HCT116 (cell line): ENCODE measurements at regions not wholly inside any gene's neighbourhood (a gene's known extent, or its start where the extent isn't known, plus 50 kb on each side); places are given as distances from the start of the nearest gene placed in this dataset.

Experiments used
- ATAC-seq: fragments of 200-7000 bp; cut with Tn5 transposase; 2 replicates; pipeline ENCODE4 v1.9.1; 2020; ENCODE audit warnings: mild to moderate bottlenecking, moderate library complexity
- BruUV-seq: library from RNA; stranded (reverse); fragments of 400-500 nt; replicated peaks from 2 replicates; lab custom pipeline; 2021; lab: Mats Ljungman, UMichigan
- CTCF ChIA-PET: fragments of 300-600 bp; sonication (Branson Sonifier 250); formaldehyde crosslinking; loops from one replicate; lab custom pipeline; 2021; ENCODE audit warnings: antibody characterized with exemption; lab: Charles Lee
- POLR2A ChIA-PET: fragments of 300-600, 350-600 bp; sonication (Branson Sonifier 250); formaldehyde crosslinking; loops from one replicate; lab custom pipeline; 2021; ENCODE audit warnings: antibody characterized with exemption; lab: Charles Lee
- RAD21 ChIA-PET, 2 experiments: fragments of 300-600 bp; sonication (Branson Sonifier 250); formaldehyde crosslinking; loops; one replicate each; lab custom pipeline; 2023; ENCODE audit warnings: low total read pairs in 2 of 2; ENCODE audit not compliant: uncharacterized antibody in 2 of 2, unreplicated experiment in 2 of 2, low non-redundant PET in 1 of 2; lab: Charles Lee
- DNase-seq: peaks from one replicate; pipeline ENCODE4 v3.0.0-alpha.2; 2010; ENCODE audit warnings: low read depth, low spot score
- H2AFZ ChIP-seq: fragments of 200-600 bp; shearing (Covaris generic), sonication (generic); 2 replicates; pipeline ENCODE4 v1.6.1; 2017; ENCODE audit warnings: low read depth, mixed run types, mixed read lengths, antibody characterized with exemption, low read length; ENCODE audit not compliant: poor library complexity, severe bottlenecking
- H3K27ac ChIP-seq: 2 replicates; pipeline ENCODE4 v1.5.1; 2012; ENCODE audit warnings: low read depth, low read length
- H3K27me3 ChIP-seq: fragments of 200-600 bp; sonication (generic); 2 replicates; pipeline ENCODE4 v1.6.1; 2016; ENCODE audit warnings: mixed run types, low read length, mixed read lengths; ENCODE audit not compliant: insufficient read depth
- H3K36me3 ChIP-seq, 2 experiments: fragments of 200-500 bp in 1 of 2; fragments of 200-600 bp in 1 of 2; sonication (Bioruptor generic) in 1 of 2; sonication (generic) in 1 of 2; 2 replicates each; pipeline versions ENCODE4 v1.5.1 to v1.6.1; 2014 to 2016; ENCODE audit warnings: low read length in 2 of 2, inconsistent platforms in 1 of 2, mixed read lengths in 1 of 2, mixed run types in 1 of 2; ENCODE audit not compliant: insufficient read depth in 2 of 2, control insufficient read depth in 1 of 2
- H3K4me1 ChIP-seq, 2 experiments: fragments of 200-600 bp in 1 of 2; sonication (generic) in 1 of 2; 2 replicates each; pipeline versions ENCODE4 v1.5.1 to v1.6.1; 2012 to 2017; ENCODE audit warnings: low read length in 2 of 2, inconsistent platforms in 1 of 2, mild to moderate bottlenecking in 1 of 2, mixed read lengths in 1 of 2, mixed run types in 1 of 2, moderate library complexity in 1 of 2; ENCODE audit not compliant: insufficient read depth in 2 of 2, control insufficient read depth in 1 of 2
- H3K4me2 ChIP-seq: fragments of 200-600 bp; sonication (generic); 2 replicates; pipeline ENCODE4 v1.6.1; 2017; ENCODE audit warnings: mixed run types, low read length, mixed read lengths
- H3K4me3 ChIP-seq, 2 experiments: fragments of 200-600 bp in 1 of 2; sonication (generic) in 1 of 2; replicated peaks in 1 of 2; 2 replicates each; pipeline ENCODE4 v1.5.1; 2011 to 2016; ENCODE audit warnings: low read length in 2 of 2, control low read depth in 1 of 2, low read depth in 1 of 2, mild to moderate bottlenecking in 1 of 2, mixed read lengths in 1 of 2, mixed run types in 1 of 2
- H3K79me2 ChIP-seq: fragments of 200-600 bp; sonication (generic); 2 replicates; pipeline ENCODE4 v1.6.1; 2017; ENCODE audit warnings: mild to moderate bottlenecking, mixed run types, low read length, moderate library complexity, mixed read lengths; ENCODE audit not compliant: insufficient read depth
- H3K9ac ChIP-seq: fragments of 200-600 bp; sonication (generic); 2 replicates; pipeline ENCODE4 v1.6.1; 2016; ENCODE audit warnings: low read length, mixed read lengths
- H3K9me2 ChIP-seq: fragments of 200-600 bp; sonication (generic), shearing (Covaris generic); 2 replicates; pipeline ENCODE4 v1.6.1; 2017; ENCODE audit warnings: mixed run types, mild to moderate bottlenecking, moderate library complexity; ENCODE audit not compliant: insufficient read depth
- H3K9me3 ChIP-seq, 2 experiments: fragments of 200-500 bp in 1 of 2; fragments of 200-600 bp in 1 of 2; sonication (Bioruptor generic) in 1 of 2; sonication (generic) in 1 of 2; 2 replicates each; pipeline ENCODE4 v1.6.1; 2014 to 2017; ENCODE audit warnings: low read length in 2 of 2, mixed read lengths in 2 of 2, inconsistent platforms in 1 of 2, low read depth in 1 of 2, mild to moderate bottlenecking in 1 of 2, mixed run types in 1 of 2, moderate library complexity in 1 of 2; ENCODE audit not compliant: control insufficient read depth in 1 of 2, insufficient read depth in 1 of 2
- H4K20me1 ChIP-seq: fragments of 200-600 bp; sonication (generic), shearing (Covaris generic); 2 replicates; pipeline ENCODE4 v1.6.1; 2017; ENCODE audit warnings: mixed run types, mild to moderate bottlenecking, moderate library complexity; ENCODE audit not compliant: insufficient read depth
- CTCF ChIP-seq, 3 experiments: fragments of 200-600 bp in 1 of 3; sonication (generic) in 1 of 3; IDR thresholded peaks in 2 of 3; conservative IDR thresholded peaks in 1 of 3; 2 replicates each; pipeline ENCODE4 v1.5.1; 2012 to 2017; ENCODE audit warnings: low read depth in 2 of 3, low read length in 2 of 3, antibody characterized with exemption in 1 of 3, borderline replicate concordance in 1 of 3, control low read depth in 1 of 3, mild to moderate bottlenecking in 1 of 3, mixed read lengths in 1 of 3, mixed run types in 1 of 3, moderate library complexity in 1 of 3; ENCODE audit not compliant: insufficient read depth in 1 of 3
- EGR1 ChIP-seq: IDR thresholded peaks from 2 replicates; pipeline ENCODE4 v1.6.1; 2012; ENCODE audit warnings: low read depth
- ELF1 ChIP-seq: IDR thresholded peaks from 2 replicates; pipeline ENCODE4 v1.6.1; 2012; ENCODE audit warnings: low read depth, borderline replicate concordance
- MAX ChIP-seq: IDR thresholded peaks from 2 replicates; pipeline ENCODE4 v1.6.1; 2012
- POLR2AphosphoS5 ChIP-seq: IDR thresholded peaks from 2 replicates; pipeline ENCODE4 v1.6.1; 2011; ENCODE audit warnings: mild to moderate bottlenecking, low read depth, low read length, moderate library complexity
- RAD21 ChIP-seq: IDR thresholded peaks from 2 replicates; pipeline ENCODE4 v1.6.1; 2012; ENCODE audit warnings: low read depth, mild to moderate bottlenecking
- REST ChIP-seq: IDR thresholded peaks from 2 replicates; pipeline ENCODE4 v1.6.1; 2012; ENCODE audit warnings: low read depth
- ZNF274 ChIP-seq: fragments of 200-500 bp; sonication (Bioruptor generic); IDR thresholded peaks from 2 replicates; pipeline ENCODE4 v1.6.1; 2014; ENCODE audit warnings: mild to moderate bottlenecking, low read depth, low read length, inconsistent platforms
- intact Hi-C: fragments of 100-400 bp; cut with micrococcal nuclease; formaldehyde crosslinking; loops from 2 replicates; pipeline ENCODE4 v1.10.0; 2022

- intact Hi-C loops = no loop called here
- TF ChIP-seq POLR2AphosphoS5 (no peak), ZNF274 (no peak), MAX (no peak), REST (no peak), RAD21 (no peak), EGR1 (no peak), CTCF (IDR thresholded peaks at IDR 0.05 in 2 of 3, conservative IDR thresholded peaks at IDR 0.05 in 1 of 3; ENCODE audit: borderline replicate concordance in 1 of 3, insufficient read depth in 1 of 3, low read depth in 2 of 3, low read length in 2 of 3) (no peak), ELF1 (no peak)
- TF ChIP-seq, all 23 proteins: peak for 0
- Histone ChIP-seq H3K9me3 (no peaks in the 10 kb centered on the region), H4K20me1 (no peaks in the 10 kb centered on the region), H3K9ac (no peak overlapping the region), H2AFZ (no peak overlapping the region), H3K36me3 (no peaks in the 10 kb centered on the region), H3K9me2 (no peaks in the 10 kb centered on the region), H3K27me3 (no peaks in the 10 kb centered on the region), H3K4me2 (no peak overlapping the region), H3K79me2 (no peaks in the 10 kb centered on the region), H3K4me1 (no peaks in the 10 kb centered on the region), H3K27ac (no peak overlapping the region), H3K4me3 (no peak overlapping the region)
- ChIA-PET RAD21 (no interaction called here), POLR2A (no interaction called here), CTCF (no interaction called here)
- no peak for ATAC-seq
- no peak for DNase-seq
- no TSS peak for BruUV-seq
Measured at GRCh38 chr7:124318721-124319450, 286.0 kb upstream of the TMEM229A start.
